Progenitor cell of endocrine pancreas (in vitro differentiated cells): ENCODE measurements at regions not wholly inside any gene's neighbourhood (a gene's known extent, or its start where the extent isn't known, plus 50 kb on each side); places are given as distances from the start of the nearest gene placed in this dataset.

Source experiments
- DNase-seq: peaks from one replicate; pipeline ENCODE4 v3.0.0; 2021; ENCODE audit warnings: low spot score; ENCODE audit not compliant: unreplicated experiment
- H3K27ac Mint-ChIP-seq: 2 replicates; pipeline ENCODE4 v1.8.0; 2021; ENCODE audit warnings: mild to moderate bottlenecking, moderate library complexity, mixed read lengths
- H3K27me3 Mint-ChIP-seq: 2 replicates; pipeline ENCODE4 v1.8.0; 2021; ENCODE audit warnings: mixed read lengths
- H3K36me3 Mint-ChIP-seq: 2 replicates; pipeline ENCODE4 v1.8.0; 2022; ENCODE audit warnings: mixed read lengths; ENCODE audit not compliant: insufficient read depth
- H3K4me1 Mint-ChIP-seq: 2 replicates; pipeline ENCODE4 v1.8.0; 2021; ENCODE audit warnings: low read depth, mixed read lengths
- H3K4me3 Mint-ChIP-seq: 2 replicates; pipeline ENCODE4 v1.8.0; 2021; ENCODE audit warnings: low read depth, mild to moderate bottlenecking, moderate library complexity, mixed read lengths
- H3K9me3 Mint-ChIP-seq: 2 replicates; pipeline ENCODE4 v1.8.0; 2021; ENCODE audit warnings: low read depth, mixed read lengths
- TF ChIP-seq, protein P1 (sequence below): fragments of 200-600 bp; sonication (generic); IDR thresholded peaks from one replicate; pipeline ENCODE4 v1.5.0; 2021; ENCODE audit warnings: antibody characterized with exemption, mild to moderate bottlenecking; ENCODE audit not compliant: unreplicated experiment

- no peaks in the 10 kb centered on the region for H3K9me3 Mint-ChIP-seq
- H3K4me1 Mint-ChIP-seq = peaks cover 14% of the 10 kb centered on the region
- no peak for DNase-seq
- peak overlapping the region; percentile 12 for H3K4me3 Mint-ChIP-seq
- H3K27me3 Mint-ChIP-seq = peaks cover 61% of the 10 kb centered on the region
- no peak overlapping the region for H3K27ac Mint-ChIP-seq
- no peaks in the 10 kb centered on the region for H3K36me3 Mint-ChIP-seq
- TF ChIP-seq, protein P1, sequence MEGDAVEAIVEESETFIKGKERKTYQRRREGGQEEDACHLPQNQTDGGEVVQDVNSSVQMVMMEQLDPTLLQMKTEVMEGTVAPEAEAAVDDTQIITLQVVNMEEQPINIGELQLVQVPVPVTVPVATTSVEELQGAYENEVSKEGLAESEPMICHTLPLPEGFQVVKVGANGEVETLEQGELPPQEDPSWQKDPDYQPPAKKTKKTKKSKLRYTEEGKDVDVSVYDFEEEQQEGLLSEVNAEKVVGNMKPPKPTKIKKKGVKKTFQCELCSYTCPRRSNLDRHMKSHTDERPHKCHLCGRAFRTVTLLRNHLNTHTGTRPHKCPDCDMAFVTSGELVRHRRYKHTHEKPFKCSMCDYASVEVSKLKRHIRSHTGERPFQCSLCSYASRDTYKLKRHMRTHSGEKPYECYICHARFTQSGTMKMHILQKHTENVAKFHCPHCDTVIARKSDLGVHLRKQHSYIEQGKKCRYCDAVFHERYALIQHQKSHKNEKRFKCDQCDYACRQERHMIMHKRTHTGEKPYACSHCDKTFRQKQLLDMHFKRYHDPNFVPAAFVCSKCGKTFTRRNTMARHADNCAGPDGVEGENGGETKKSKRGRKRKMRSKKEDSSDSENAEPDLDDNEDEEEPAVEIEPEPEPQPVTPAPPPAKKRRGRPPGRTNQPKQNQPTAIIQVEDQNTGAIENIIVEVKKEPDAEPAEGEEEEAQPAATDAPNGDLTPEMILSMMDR = no peak
Measured at GRCh38 chr5:2278825-2279456, 396.2 kb upstream of the IRX4 start.

DNA sequence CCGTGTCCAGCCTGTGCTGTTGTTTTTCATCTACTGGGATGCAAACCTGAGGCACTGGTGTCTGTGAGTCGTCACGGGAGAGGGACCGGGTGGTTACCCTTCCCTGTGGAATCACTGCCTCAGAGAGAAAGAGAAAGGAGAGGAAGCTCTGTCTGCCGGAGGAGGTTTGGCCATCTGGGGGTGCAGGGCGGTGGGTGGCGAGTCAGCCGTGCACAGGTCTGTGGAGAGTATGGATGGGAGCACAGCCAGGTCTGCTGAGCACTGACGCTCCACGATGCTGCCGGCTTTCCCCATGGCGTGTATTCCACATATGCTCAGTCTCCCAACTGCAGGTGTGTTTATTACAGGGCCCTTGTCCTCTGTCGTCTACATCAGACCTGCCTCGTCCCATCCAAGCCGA is 395.2 kb upstream of the IRX4 start:
- Mint-ChIP-seq H3K4me1 (peaks cover 16% of the 10 kb centered on the region), H3K9me3 (no peaks in the 10 kb centered on the region), H3K4me3 (no peak overlapping the region), H3K27ac (no peak overlapping the region), H3K36me3 (no peaks in the 10 kb centered on the region), H3K27me3 (peaks cover 59% of the 10 kb centered on the region)
- DNase-seq = no peak
- TF ChIP-seq, protein P1 = no peak

GRCh38 chr5:2276101-2276500 is 393.4 kb upstream of the IRX4 start:
- TF ChIP-seq, protein P1 = no peak
- H3K27me3 Mint-ChIP-seq = peaks cover 62% of the 10 kb centered on the region
- H3K36me3 Mint-ChIP-seq = no peaks in the 10 kb centered on the region
- DNase-seq = no peak
- peaks cover 16% of the 10 kb centered on the region for H3K4me1 Mint-ChIP-seq
- no peaks in the 10 kb centered on the region for H3K9me3 Mint-ChIP-seq
- H3K27ac Mint-ChIP-seq = no peak overlapping the region
- no peak overlapping the region for H3K4me3 Mint-ChIP-seq

GRCh38 chr5:2272755-2273154 is 390.0 kb upstream of the IRX4 start:
- Mint-ChIP-seq H3K4me3 (no peak overlapping the region), H3K36me3 (no peaks in the 10 kb centered on the region), H3K4me1 (peaks cover 2% of the 10 kb centered on the region), H3K27ac (no peak overlapping the region), H3K27me3 (peaks cover 73% of the 10 kb centered on the region), H3K9me3 (peaks cover 2% of the 10 kb centered on the region)
- TF ChIP-seq, protein P1 = no peak
- no peak for DNase-seq

GRCh38 chr5:2272039-2272438 is 389.3 kb upstream of the IRX4 start:
- TF ChIP-seq, protein P1 = no peak
- no peak for DNase-seq
- Mint-ChIP-seq H3K9me3 (peaks cover 5% of the 10 kb centered on the region), H3K36me3 (no peaks in the 10 kb centered on the region), H3K27me3 (peaks cover 71% of the 10 kb centered on the region), H3K4me3 (no peak overlapping the region), H3K4me1 (peaks cover 2% of the 10 kb centered on the region), H3K27ac (no peak overlapping the region)
